Esophagus squamous epithelium (tissue), 5 donors: ENCODE measurements at regions not wholly inside any gene's neighbourhood (a gene's known extent, or its start where the extent isn't known, plus 50 kb on each side); places are given as distances from the start of the nearest gene placed in this dataset.

Experiments
- DNase-seq: peaks from one replicate; lab custom pipeline; 2025; lab: John Stamatoyannopoulos, UW
- H3K27ac ChIP-seq, 4 donors: fragments of 200-600 bp; sonication (generic); one replicate each; pipeline ENCODE4 v1.5.1; 2016 to 2019; ENCODE audit warnings: mild to moderate bottlenecking in 1 of 4
- H3K27me3 ChIP-seq, 4 donors: fragments of 200-600 bp; sonication (generic); 1 replicate in 3 of 4; 2 replicates in 1 of 4; pipeline versions ENCODE4 v1.5.1 to v1.6.0; 2017 to 2021; ENCODE audit warnings: antibody characterized with exemption in 1 of 4
- H3K36me3 ChIP-seq, 3 donors: fragments of 200-600 bp; sonication (generic); one replicate each; pipeline ENCODE4 v1.5.1; 2016 to 2019
- H3K4me1 ChIP-seq, 3 donors: fragments of 200-600 bp; sonication (generic); one replicate each; pipeline ENCODE4 v1.5.1; 2017 to 2019
- H3K4me3 ChIP-seq, 4 donors: fragments of 200-600 bp; sonication (generic); 1 replicate in 3 of 4; 2 replicates in 1 of 4; pipeline ENCODE4 v1.5.1; 2016 to 2019; ENCODE audit warnings: mild to moderate bottlenecking in 2 of 4, moderate library complexity in 1 of 4
- H3K9me3 ChIP-seq, 3 donors: fragments of 200-600 bp; sonication (generic); one replicate each; pipeline ENCODE4 v1.5.1; 2016 to 2019
- POLR2A ChIP-seq, 4 donors: fragments of 450-650 bp; IDR thresholded peaks; one replicate each; pipeline ENCODE4 v1.6.1; 2017; ENCODE audit warnings: antibody characterized with exemption in 4 of 4, mild to moderate bottlenecking in 4 of 4, moderate library complexity in 3 of 4
- WGBS, 2 donors: methylation state at CpG; one replicate each; pipeline ENCODE4 v1.1.5; 2018; 5-methylcytosine and 5-hydroxymethylcytosine counted together
- intact Hi-C: fragments of 100-400 bp; cut with DNase I; formaldehyde crosslinking; loops from one replicate; pipeline ENCODE4 v1.15.0; 2022
- TF ChIP-seq, protein P1 (sequence below), 6 experiments: fragments of 450-650 bp in 4 of 6; fragments of 200-600 bp in 2 of 6; sonication (generic) in 2 of 6; IDR thresholded peaks; one replicate each; pipeline ENCODE4 v1.5.1; 2016 to 2019; ENCODE audit warnings: antibody characterized with exemption in 6 of 6, mild to moderate bottlenecking in 4 of 6, moderate library complexity in 4 of 6
- donor health status: DM: yes; HTN: yes; CAD: no.

DNA sequence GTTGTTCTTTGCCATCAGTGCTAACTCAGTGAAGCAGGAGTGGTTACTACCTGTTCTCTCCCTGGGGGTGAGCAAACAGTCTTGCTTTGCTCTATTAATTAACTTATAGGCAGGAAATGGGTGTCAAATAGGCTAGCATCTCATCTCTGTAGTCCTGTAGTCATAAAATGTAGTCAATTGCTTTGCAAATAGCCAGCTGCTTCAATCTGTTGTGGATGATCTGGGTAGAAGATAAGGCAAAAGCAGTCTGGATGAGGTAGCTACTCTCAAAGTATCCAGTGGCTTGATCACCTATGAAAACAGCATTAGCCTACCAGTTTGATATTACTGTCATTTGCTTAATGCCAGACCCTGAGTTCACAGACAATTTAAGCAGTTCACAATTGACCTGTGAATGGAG lies 369.0 kb upstream of the TMTC1 start:
- DNase-seq, result no peak
- Histone ChIP-seq H3K9me3 (peaks cover 0 to 4% (median 0%) of the 10 kb centered on the region in 3 donors), H3K4me1 (no peaks in the 10 kb centered on the region), H3K36me3 (no peaks in the 10 kb centered on the region), H3K27me3 (no peaks in the 10 kb centered on the region), H3K4me3 (no peak overlapping the region), H3K27ac (no peak overlapping the region)
- no peak for TF ChIP-seq POLR2A (IDR thresholded peaks at IDR 0.05)
- intact Hi-C loops, result no loop called here

DNA sequence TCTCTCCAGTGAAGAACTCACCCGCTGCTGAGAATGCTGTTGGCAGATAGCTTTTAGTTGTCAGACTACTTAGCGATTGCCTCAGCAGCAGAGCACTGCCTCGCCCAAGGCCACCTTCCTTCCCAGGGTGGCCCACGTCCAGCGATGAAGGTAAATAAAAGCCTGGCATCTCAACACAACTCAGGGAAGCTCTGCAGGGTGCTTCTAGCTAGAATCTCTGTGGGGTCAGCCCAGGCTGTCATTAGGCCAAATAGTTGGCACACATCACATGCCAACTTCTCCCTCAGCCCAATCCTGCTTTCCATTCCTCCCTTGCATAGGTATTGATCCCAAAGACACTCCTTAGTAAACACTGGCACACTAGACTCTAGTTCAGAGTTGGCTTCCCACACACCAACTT lies 368.1 kb upstream of the TMTC1 start:
- H3K27ac ChIP-seq, result no peak overlapping the region
- peaks cover 0 to 4% (median 0%) of the 10 kb centered on the region in 3 donors for H3K9me3 ChIP-seq
- no peaks in the 10 kb centered on the region for H3K27me3 ChIP-seq
- intact Hi-C loops, result no loop called here
- no peak for DNase-seq
- no peaks in the 10 kb centered on the region for H3K36me3 ChIP-seq
- H3K4me1 ChIP-seq, result no peaks in the 10 kb centered on the region
- no peak overlapping the region for H3K4me3 ChIP-seq
- WGBS, 2 donors, result 33 to 50% methylated on average over 5 of the region's 5 CpGs
- no peak for TF ChIP-seq POLR2A (IDR thresholded peaks at IDR 0.05)

DNA sequence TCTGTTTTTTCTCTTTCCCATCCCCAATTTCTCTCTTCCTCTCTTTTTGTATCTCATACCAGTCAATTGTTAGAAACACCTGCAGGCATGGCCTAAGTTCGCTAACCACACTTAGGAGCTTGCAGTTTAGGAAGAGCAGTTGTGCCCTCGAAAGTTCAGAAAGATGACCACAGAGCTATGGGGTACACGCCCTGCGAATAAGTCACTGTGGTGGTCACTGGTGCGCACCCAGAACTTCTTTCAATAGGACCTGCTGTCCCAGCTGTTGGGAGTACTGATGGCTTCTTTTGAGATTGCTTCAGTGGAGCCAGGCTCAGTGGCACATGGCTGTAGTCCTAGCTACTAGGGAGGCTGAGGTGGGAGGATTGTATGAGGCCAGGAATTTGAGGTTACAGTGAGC lies 362.8 kb upstream of the TMTC1 start:
- intact Hi-C loops, result no loop called here
- Histone ChIP-seq H3K36me3 (no peaks in the 10 kb centered on the region), H3K27me3 (no peaks in the 10 kb centered on the region), H3K27ac (no peak overlapping the region), H3K9me3 (no peaks in the 10 kb centered on the region), H3K4me3 (no peak overlapping the region), H3K4me1 (no peaks in the 10 kb centered on the region)
- 61 to 80% methylated on average over 3 to 4 of the region's 5 CpGs for WGBS, 2 donors
- no peak for TF ChIP-seq POLR2A (IDR thresholded peaks at IDR 0.05)
- TF ChIP-seq, protein P1, sequence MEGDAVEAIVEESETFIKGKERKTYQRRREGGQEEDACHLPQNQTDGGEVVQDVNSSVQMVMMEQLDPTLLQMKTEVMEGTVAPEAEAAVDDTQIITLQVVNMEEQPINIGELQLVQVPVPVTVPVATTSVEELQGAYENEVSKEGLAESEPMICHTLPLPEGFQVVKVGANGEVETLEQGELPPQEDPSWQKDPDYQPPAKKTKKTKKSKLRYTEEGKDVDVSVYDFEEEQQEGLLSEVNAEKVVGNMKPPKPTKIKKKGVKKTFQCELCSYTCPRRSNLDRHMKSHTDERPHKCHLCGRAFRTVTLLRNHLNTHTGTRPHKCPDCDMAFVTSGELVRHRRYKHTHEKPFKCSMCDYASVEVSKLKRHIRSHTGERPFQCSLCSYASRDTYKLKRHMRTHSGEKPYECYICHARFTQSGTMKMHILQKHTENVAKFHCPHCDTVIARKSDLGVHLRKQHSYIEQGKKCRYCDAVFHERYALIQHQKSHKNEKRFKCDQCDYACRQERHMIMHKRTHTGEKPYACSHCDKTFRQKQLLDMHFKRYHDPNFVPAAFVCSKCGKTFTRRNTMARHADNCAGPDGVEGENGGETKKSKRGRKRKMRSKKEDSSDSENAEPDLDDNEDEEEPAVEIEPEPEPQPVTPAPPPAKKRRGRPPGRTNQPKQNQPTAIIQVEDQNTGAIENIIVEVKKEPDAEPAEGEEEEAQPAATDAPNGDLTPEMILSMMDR (IDR thresholded peaks at IDR 0.05), result no peak
- DNase-seq, result no peak

DNA sequence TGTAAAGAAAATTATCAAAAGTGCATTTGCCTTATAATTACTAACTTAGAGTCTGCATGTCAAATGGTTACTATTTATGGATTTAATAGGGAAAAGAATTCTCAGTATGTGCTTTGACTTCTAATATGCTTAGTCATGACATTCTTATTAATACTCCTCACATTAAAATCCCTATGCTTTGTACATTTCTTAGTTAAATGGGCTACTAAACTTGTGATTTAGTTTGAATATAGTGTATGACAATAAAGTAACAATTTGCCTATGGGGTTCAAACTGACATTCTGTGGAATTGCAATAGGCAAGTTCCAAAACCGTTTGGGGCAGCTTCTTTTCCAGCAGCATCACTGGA lies 361.9 kb upstream of the TMTC1 start:
- no peaks in the 10 kb centered on the region for H3K27me3 ChIP-seq
- intact Hi-C loops, result no loop called here
- TF ChIP-seq POLR2A (IDR thresholded peaks at IDR 0.05), result no peak
- TF ChIP-seq, protein P1 (IDR thresholded peaks at IDR 0.05), result no peak
- 55 to 57% methylated on average over 1 of the region's 1 CpG for WGBS, 2 donors
- no peak for DNase-seq
- H3K9me3 ChIP-seq, result no peaks in the 10 kb centered on the region
- H3K4me1 ChIP-seq, result no peaks in the 10 kb centered on the region
- H3K4me3 ChIP-seq, result no peak overlapping the region
- H3K27ac ChIP-seq, result no peak overlapping the region
- H3K36me3 ChIP-seq, result no peaks in the 10 kb centered on the region

DNA sequence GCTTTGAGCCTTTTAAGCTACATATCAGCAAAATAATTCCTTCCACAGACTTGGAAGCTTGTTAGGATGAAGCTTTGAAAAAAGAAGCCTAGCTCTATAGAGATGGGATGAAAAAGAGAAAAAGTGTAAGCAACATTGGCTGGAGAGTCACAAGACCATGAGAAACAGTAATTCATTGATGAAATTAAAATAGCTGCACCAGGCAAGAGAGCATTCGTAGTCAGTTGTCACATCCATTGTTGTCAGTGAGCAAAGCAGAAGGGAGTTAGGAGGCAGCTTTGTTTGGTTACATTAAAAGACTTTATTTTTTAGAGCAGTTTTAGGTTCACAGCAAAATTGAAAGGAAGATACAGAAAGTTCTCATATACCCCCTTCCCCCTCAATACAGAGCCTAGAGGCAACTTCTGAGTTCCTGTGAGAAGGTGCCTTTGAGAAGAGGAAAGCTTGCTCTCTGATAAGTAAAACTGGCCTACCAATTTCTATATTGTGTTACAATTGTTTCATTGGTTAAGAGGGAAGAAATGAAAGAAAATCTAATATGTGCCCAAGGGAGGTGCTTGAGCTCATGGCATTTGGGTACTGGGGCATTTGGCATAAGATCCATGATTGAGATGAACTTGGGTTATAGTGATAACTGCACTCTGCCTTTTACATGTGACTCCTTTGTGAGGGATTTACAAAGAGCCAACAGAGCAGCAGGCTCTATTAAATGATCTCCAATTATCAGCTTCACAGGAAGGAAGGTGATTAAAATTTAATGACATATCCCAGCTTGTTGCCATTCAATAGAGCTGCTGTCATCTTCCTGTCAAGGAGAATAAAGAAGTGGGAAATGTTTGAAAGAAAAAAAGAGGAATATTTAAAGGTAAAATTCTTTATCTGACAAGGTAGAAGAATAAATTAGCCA lies 361.3 kb upstream of the TMTC1 start:
- 59 to 90% methylated on average over 1 of the region's 1 CpG for WGBS, 2 donors
- intact Hi-C loops, result no loop called here
- Histone ChIP-seq H3K9me3 (no peaks in the 10 kb centered on the region), H3K4me3 (no peak overlapping the region), H3K4me1 (no peaks in the 10 kb centered on the region), H3K27ac (no peak overlapping the region), H3K27me3 (no peaks in the 10 kb centered on the region), H3K36me3 (no peaks in the 10 kb centered on the region)
- no peak for TF ChIP-seq POLR2A (IDR thresholded peaks at IDR 0.05)
- TF ChIP-seq, protein P1 (IDR thresholded peaks at IDR 0.05), result no peak
- no peak for DNase-seq

DNA sequence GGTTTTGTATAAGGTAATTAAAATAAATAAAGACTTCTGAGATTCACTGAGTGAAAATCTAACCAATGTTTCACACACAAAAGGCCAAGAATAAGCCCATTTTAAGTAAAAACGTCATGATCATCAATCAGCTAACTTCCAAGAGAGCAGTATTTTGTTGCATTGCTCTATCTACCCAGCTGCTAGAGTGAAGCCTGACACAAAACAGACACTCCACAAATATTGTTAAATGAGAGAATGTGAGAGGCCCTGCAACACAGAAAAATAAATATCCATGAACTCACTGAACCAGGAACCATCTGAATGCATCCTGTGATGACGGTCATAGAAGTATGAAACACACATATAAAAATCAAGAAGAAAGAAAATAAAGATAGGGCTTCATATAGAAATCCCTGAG lies 358.6 kb upstream of the TMTC1 start:
- intact Hi-C loops, result no loop called here
- no peaks in the 10 kb centered on the region for H3K27me3 ChIP-seq
- H3K4me3 ChIP-seq, result no peak overlapping the region
- H3K27ac ChIP-seq, result no peak overlapping the region
- no peaks in the 10 kb centered on the region for H3K9me3 ChIP-seq
- WGBS, 2 donors, result 66 to 73% methylated on average over 2 of the region's 2 CpGs
- TF ChIP-seq, protein P1 (IDR thresholded peaks at IDR 0.05), result no peak
- no peak for TF ChIP-seq POLR2A (IDR thresholded peaks at IDR 0.05)
- H3K4me1 ChIP-seq, result no peaks in the 10 kb centered on the region
- no peaks in the 10 kb centered on the region for H3K36me3 ChIP-seq
- no peak for DNase-seq
